GM21526 (cell line): ENCODE measurements at regions not wholly inside any gene's neighbourhood (a gene's known extent, or its start where the extent isn't known, plus 50 kb on each side); places are given as distances from the start of the nearest gene placed in this dataset.
"Not testable (repeated sequence)": the region's sequence is repeated elsewhere in the genome, so short reads cannot be mapped to it uniquely, and the experiment has no call there.

ENCODE experiments used
- ATAC-seq: cut with Tn5 transposase; IDR thresholded peaks from one replicate; pipeline ENCODE4 v1.9.1; 2021; ENCODE audit warnings: moderate library complexity; ENCODE audit not compliant: unreplicated experiment, low FRiP score

- no peak for ATAC-seq
Measured at GRCh38 chr2:242041816-242042215, 172.3 kb downstream of the RTP5 start.

GRCh38 chr2:242043538-242044312, 174.2 kb downstream of the RTP5 start:
- ATAC-seq: no peak

DNA sequence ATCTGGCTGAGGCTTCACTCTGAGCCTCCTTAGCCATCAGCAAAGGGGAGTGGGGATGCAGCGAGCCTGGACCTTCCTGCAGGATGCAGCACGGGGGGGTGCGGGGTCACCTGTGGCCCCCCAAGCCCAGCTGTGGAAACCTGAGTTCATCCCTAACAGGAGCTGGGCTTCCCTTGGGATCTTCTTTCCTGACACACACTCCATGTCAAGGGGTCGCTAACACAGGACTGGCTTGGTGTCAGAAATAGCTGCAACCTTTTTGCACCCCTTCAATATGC, 174.7 kb downstream of the RTP5 start:
- ATAC-seq: no peak

- not testable (repeated sequence) for ATAC-seq
Measured at GRCh38 chr2:242045596-242046144, 176.1 kb downstream of the RTP5 start.

GRCh38 chr2:242046206-242046826, 176.8 kb downstream of the RTP5 start:
- no peak for ATAC-seq

DNA sequence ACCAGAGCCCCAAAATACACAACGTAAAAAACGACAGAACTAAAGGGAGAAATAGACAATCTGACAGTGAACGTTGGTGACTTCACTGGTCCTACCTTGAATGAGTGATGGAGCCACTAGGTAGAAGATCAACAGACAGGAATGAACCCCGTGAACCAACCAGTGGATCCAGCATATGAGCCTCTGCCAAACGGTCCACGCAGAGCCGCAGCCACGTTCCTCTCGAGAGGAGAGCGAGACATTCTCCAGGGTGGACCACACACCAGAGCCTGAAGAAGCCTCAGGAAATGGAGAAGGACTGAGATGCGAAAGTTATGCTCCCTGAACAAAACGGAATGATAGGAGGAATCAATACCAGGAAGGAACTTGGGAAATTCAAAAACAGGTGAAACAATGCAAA, 178.4 kb downstream of the RTP5 start:
- ATAC-seq: no peak

GRCh38 chr2:242048479-242048878, 178.9 kb downstream of the RTP5 start:
- ATAC-seq: no peak

DNA sequence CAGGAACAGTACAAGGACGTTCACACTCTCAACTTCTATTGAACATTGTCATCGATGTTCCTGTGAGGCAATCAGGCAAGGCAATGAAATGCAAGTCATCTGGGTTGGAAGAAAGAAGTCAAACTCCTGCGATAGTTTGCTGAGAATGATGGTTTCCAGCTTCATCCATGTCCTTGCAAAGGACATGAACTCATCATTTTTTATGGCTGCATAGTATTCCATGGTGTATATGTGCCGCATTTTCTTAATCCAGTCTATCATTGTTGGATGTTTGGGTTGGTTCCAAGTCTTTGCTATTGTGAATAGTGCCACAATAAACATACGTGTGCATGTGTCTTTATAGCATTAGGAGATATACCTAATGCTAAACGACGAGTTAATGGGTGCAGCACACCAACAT, 180.0 kb downstream of the RTP5 start:
- ATAC-seq: not testable (repeated sequence)

DNA sequence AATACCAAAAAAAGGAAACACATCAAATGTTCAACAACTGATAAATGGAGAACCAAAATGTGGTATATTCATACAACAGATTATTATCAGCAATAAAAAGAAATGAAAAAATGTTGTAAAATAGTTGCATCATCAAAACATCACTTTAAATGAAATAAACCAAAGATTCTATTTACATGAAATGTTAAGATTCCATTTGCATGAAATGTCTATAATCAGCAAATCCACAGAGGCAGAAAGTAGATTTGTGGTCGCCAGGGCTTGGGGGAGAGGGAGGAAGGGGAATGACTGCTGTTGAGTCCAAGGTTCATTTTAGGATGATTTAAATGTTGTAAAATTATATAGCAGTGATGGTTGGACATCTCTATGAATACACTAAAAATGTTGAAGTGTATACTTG, 181.9 kb downstream of the RTP5 start:
- no peak for ATAC-seq

GRCh38 chr2:242052421-242052820, 182.9 kb downstream of the RTP5 start:
- no peak for ATAC-seq

DNA sequence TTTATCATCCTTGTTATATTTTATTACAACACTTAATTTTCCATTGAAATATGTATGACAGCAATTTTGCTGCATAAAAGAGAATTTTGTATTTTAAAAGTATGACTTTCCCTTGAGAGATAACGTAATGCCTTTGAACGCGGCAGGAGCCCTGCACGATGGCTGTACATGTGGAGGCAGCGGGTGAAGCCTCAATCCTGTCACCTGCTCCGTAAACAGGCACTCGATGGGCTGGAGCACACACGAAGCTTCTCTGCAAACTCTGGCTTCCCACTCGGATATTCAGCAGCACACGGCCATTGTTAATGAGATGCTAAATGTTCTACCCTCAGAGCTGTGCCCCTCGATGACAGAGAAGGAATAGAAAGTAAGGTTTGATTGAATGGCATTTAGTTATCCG, 184.4 kb downstream of the RTP5 start:
- no peak for ATAC-seq

DNA sequence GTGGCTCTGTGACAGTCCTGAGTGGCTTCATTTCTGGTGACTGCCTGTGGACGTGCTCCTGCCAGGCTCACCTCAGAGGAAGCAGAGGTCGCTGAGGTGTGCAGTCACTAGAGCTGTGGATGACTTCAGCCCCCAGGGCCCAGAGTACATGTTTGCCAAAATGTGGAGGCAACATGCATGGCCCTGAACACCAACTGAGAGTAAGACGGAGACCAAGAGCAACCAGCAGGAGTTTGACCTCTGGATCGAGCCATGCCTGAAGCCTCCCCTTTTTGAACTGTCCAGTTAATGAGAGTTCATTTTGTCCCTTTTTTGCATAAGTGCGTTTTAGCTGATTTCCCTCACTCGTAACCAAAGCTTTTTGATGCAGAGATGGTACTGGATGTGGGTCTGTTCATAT, 184.9 kb downstream of the RTP5 start:
- ATAC-seq: no peak

DNA sequence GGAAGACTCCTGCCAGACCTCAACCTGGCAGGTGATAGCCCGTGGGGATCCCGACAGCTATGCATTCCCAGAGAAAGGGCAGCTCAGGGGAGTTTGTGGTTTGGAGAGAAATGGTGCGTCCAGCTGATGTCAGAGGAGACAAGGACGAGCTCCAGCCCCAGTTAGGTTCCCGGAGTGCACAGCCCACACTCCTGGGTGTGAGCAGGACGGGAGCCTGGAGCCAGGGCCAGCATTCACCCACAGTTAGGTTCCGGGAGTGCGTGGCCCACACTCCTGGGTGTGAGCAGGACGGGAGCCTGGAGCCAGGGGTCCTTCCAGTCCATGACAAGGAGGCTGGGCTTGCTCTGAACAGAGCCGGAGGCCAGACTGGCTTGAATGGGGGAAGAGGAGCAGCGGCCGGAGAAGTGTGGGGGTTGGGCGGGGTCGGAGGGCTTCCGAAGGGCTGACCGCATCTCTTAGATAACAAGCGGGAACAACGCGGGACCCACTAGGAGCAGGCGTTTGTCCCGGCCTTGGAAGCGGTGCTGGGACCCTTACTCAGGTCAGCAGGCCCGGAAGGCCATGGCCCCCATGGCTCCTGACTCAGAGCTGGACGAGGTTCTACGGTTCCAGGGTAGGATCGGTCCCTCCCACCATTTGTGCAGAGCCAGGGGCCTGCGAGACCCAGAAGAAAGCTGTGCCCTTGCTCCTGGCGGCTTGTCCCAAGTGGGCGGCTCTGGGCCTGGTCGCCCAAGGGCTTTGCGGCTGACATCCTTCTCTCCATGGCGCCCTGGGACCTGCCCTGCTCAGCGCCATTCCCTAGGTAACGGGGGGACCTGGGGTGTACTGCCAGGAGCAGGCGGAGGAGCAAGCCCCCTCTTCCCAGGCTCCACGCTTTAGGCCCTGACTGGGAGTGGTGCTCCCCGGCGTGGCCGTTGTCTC, 185.6 kb downstream of the RTP5 start:
- no peak for ATAC-seq

- ATAC-seq: no peak
Measured at GRCh38 chr2:242056026-242056425, 186.5 kb downstream of the RTP5 start.

- no peak for ATAC-seq
Measured at GRCh38 chr2:242056785-242057184, 187.3 kb downstream of the RTP5 start.

DNA sequence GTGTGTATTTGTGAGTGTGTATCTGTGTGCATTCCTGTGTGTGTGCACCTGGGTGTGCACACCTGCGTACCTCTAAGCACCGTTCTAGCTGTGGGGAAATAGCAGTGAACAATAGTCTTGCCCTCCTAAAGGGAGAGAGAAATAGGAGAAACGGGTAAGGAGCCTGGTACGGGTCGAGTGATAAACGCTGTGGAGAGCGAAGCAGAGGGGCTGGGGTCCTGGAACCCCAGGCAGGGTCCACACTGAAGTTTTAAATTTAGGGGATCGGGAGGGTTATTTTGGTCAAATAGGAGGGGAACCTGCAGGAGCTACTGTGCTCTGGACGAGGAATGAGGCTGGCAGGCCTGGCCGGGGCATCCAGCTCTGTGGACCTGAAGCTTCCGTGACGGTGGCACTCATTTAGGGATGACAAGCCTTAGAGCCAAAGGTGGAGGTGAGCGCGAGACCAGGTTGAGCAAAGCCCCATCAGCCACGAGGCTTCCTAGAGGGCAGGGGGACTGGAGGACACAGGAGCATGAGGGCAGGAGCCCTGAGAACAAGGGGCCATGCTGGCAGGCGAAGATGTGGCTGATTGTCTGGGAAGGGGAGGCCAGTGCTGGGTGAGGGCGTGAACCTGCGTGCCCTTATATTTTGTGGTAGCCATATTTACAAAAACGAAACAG, 188.0 kb downstream of the RTP5 start:
- ATAC-seq: no peak

DNA sequence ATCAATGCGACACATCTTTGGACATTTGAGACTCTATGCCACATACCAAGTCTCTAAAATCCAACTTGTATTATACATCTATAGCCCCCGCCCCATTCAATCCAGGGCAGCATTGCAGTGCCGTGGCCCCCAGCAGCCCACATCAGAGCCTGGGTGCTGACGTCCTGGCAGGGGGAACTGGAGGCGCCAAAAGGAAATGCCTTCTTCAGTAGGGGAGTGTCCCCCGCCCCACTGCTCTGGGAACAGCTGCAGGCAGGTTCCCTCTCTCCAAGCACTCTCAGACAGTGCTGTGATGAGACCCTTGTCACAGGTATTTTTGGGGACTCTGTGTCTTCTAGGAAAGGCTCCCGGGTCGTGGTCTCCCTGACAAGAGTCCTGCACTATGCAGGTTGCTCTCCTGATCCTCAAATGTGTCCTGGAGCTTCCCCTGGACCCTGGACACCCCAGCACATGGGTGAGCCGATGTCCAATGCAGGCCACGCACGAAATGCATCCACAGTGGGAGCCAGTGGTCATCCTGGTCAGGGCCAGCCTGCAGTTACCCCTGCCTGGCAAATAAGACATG, 188.7 kb downstream of the RTP5 start:
- no peak for ATAC-seq

DNA sequence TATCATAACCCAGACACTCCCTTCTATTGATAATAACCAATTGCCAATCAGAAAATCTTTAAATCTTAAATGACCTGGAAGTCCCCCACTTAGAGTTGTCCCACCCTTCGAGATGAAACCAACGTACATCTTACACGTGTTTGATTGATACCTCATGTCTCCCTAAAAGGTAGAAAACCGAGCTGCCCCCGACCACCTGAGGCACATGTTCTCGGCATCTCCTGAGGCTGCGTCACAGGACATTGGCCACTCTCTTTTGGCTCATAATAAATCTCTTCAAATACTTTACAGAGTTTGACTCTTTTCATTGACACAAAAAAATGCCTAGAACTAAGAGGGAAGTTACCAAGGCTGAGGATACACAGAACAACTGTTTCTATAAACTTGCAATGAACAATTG, 190.0 kb downstream of the RTP5 start:
- no peak for ATAC-seq

- ATAC-seq: no peak
Measured at GRCh38 chr2:242060212-242060835, 190.8 kb downstream of the RTP5 start.

- ATAC-seq: not testable (repeated sequence)
Measured at GRCh38 chr2:242061930-242062329, 192.4 kb downstream of the RTP5 start.
